H1 (cell line): ENCODE measurements at regions not wholly inside any gene's neighbourhood (a gene's known extent, or its start where the extent isn't known, plus 50 kb on each side); places are given as distances from the start of the nearest gene placed in this dataset.
"Not testable (repeated sequence)": the region's sequence is repeated elsewhere in the genome, so short reads cannot be mapped to it uniquely, and the experiment has no call there.

ENCODE experiments used
- CBX8 ChIP-seq: fragments of 300-800, 300-1000 bp; sonication (generic); IDR thresholded peaks from 2 replicates; pipeline ENCODE4 v1.7.1; 2016; ENCODE audit warnings: low read depth, low read length, borderline replicate concordance
- CEBPB ChIP-seq: IDR thresholded peaks from 2 replicates; pipeline ENCODE4 v1.6.1; 2012; ENCODE audit warnings: low read depth, low read length
- EP300 ChIP-seq, 2 experiments: IDR thresholded peaks; 1 replicate in 1 of 2; 2 replicates in 1 of 2; pipeline ENCODE4 v1.6.1; 2011 to 2012; ENCODE audit warnings: low read depth in 2 of 2, low read length in 2 of 2, mild to moderate bottlenecking in 2 of 2, borderline replicate concordance in 1 of 2, inconsistent platforms in 1 of 2, moderate library complexity in 1 of 2
- FOSL1 ChIP-seq: IDR thresholded peaks from 2 replicates; pipeline ENCODE4 v1.6.1; 2011; ENCODE audit warnings: mild to moderate bottlenecking, low read depth, low read length, moderate library complexity; ENCODE audit not compliant: insufficient read depth
- GTF2F1 ChIP-seq: IDR thresholded peaks from 2 replicates; pipeline ENCODE4 v1.6.1; 2012; ENCODE audit warnings: low read depth, low read length, improper control_type of control experiment, borderline replicate concordance
- KDM5A ChIP-seq: fragments of 200-600 bp; IDR thresholded peaks from 2 replicates; pipeline ENCODE4 v1.7.1; 2012; ENCODE audit warnings: mild to moderate bottlenecking, low read length, inconsistent platforms, mixed read lengths
- NANOG ChIP-seq: IDR thresholded peaks from 2 replicates; pipeline ENCODE4 v1.6.1; 2011; ENCODE audit warnings: low read length, low read depth, mild to moderate bottlenecking, inconsistent platforms; ENCODE audit not compliant: insufficient read depth, poor library complexity, severe bottlenecking
- NRF1 ChIP-seq: IDR thresholded peaks from 2 replicates; pipeline ENCODE4 v1.6.1; 2011; ENCODE audit warnings: mild to moderate bottlenecking, low read depth, low read length, improper control_type of control experiment
- POLR2A ChIP-seq, 2 experiments: IDR thresholded peaks; 1 replicate in 1 of 2; 2 replicates in 1 of 2; pipeline ENCODE4 v1.6.1; 2011; ENCODE audit warnings: low read depth in 2 of 2, low read length in 2 of 2, mild to moderate bottlenecking in 2 of 2; ENCODE audit errors: control extremely low read depth in 1 of 2
- POLR2AphosphoS5 ChIP-seq: IDR thresholded peaks from 2 replicates; pipeline ENCODE4 v1.6.1; 2011; ENCODE audit warnings: low read depth, low read length
- RAD21 ChIP-seq, 2 experiments: IDR thresholded peaks in 1 of 2; conservative IDR thresholded peaks in 1 of 2; 2 replicates each; pipeline ENCODE4 v1.6.1; 2011; ENCODE audit warnings: low read depth in 2 of 2, low read length in 2 of 2, improper control_type of control experiment in 1 of 2, inconsistent platforms in 1 of 2, mild to moderate bottlenecking in 1 of 2, moderate library complexity in 1 of 2
- SUZ12 ChIP-seq: fragments of 200-600 bp; sonication (generic); IDR thresholded peaks from 2 replicates; pipeline ENCODE4 v1.6.1; 2012; ENCODE audit warnings: mild to moderate bottlenecking, inconsistent platforms, low read length, moderate library complexity, mixed read lengths
- ZNF274 ChIP-seq: IDR thresholded peaks from 2 replicates; pipeline ENCODE4 v1.7.0; 2012; ENCODE audit warnings: low read length, borderline replicate concordance; ENCODE audit errors: extremely low read depth
- TF ChIP-seq, protein P1 (sequence below), 3 experiments: IDR thresholded peaks; 1 replicate in 2 of 3; 2 replicates in 1 of 3; pipeline versions ENCODE4 v1.5.1 to v1.6.1; 2011; ENCODE audit warnings: low read length in 3 of 3, mild to moderate bottlenecking in 3 of 3, inconsistent platforms in 2 of 3, low read depth in 1 of 3, moderate library complexity in 1 of 3; ENCODE audit not compliant: insufficient read depth in 1 of 3; ENCODE audit errors: control extremely low read depth in 1 of 3

GRCh38 chr4:28286266-28286665 lies 1425.6 kb downstream of the STIM2 start:
- TF ChIP-seq ZNF274; EP300 (IDR thresholded peaks at IDR 0.05; ENCODE audit: borderline replicate concordance in 1 of 2, low read depth in 2 of 2, low read length in 2 of 2); RAD21 (IDR thresholded peaks at IDR 0.05 in 1 of 2, conservative IDR thresholded peaks at IDR 0.05 in 1 of 2; ENCODE audit: low read depth in 2 of 2, low read length in 2 of 2); POLR2A (IDR thresholded peaks at IDR 0.05; ENCODE audit: control extremely low read depth in 1 of 2, low read depth in 2 of 2, low read length in 2 of 2); CEBPB; NRF1; POLR2AphosphoS5; FOSL1; KDM5A; NANOG; CBX8; SUZ12; GTF2F1: not testable (repeated sequence)
- TF ChIP-seq, protein P1, sequence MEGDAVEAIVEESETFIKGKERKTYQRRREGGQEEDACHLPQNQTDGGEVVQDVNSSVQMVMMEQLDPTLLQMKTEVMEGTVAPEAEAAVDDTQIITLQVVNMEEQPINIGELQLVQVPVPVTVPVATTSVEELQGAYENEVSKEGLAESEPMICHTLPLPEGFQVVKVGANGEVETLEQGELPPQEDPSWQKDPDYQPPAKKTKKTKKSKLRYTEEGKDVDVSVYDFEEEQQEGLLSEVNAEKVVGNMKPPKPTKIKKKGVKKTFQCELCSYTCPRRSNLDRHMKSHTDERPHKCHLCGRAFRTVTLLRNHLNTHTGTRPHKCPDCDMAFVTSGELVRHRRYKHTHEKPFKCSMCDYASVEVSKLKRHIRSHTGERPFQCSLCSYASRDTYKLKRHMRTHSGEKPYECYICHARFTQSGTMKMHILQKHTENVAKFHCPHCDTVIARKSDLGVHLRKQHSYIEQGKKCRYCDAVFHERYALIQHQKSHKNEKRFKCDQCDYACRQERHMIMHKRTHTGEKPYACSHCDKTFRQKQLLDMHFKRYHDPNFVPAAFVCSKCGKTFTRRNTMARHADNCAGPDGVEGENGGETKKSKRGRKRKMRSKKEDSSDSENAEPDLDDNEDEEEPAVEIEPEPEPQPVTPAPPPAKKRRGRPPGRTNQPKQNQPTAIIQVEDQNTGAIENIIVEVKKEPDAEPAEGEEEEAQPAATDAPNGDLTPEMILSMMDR (IDR thresholded peaks at IDR 0.05; ENCODE audit: control extremely low read depth in 1 of 3, insufficient read depth in 1 of 3, low read depth in 1 of 3, low read length in 3 of 3) = not testable (repeated sequence)
